ENCODE measurements at regions not wholly inside any gene's neighbourhood (a gene's known extent, or its start where the extent isn't known, plus 50 kb on each side); places are given as distances from the start of the nearest gene placed in this dataset.

DNA sequence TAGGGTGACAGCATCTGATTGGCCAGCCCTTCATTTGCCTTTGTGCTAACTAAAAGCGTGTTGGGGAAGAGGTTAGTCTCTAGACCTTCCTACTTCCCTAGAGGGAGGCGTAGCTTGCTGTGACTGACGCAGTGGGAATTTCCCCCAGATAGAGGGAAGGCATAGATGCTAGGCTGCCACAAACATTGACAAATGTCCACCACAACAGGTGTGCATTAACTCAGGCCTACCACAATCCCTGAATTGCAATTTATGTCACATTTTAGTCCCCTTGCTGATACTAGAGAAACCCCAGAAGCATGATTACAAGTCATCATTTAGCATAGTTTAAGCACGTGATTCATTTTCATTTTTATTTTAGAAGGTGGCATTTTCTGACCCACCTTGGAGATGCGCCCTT lies 76.3 kb upstream of the WSB1 start:
- TF ChIP-seq TEAD4 (IDR thresholded peaks at IDR 0.05) (no peak), YY1 (IDR thresholded peaks at IDR 0.05; ENCODE audit: low read depth) (no peak), CEBPB (IDR thresholded peaks at IDR 0.05) (no peak), RAD21 (IDR thresholded peaks at IDR 0.05; ENCODE audit: low read depth) (no peak)

- no peak for TF ChIP-seq USF1 (IDR thresholded peaks at IDR 0.05)
These were observed 75.9 kb upstream of the WSB1 start for GRCh38 chr17:27218041-27218440.

DNA sequence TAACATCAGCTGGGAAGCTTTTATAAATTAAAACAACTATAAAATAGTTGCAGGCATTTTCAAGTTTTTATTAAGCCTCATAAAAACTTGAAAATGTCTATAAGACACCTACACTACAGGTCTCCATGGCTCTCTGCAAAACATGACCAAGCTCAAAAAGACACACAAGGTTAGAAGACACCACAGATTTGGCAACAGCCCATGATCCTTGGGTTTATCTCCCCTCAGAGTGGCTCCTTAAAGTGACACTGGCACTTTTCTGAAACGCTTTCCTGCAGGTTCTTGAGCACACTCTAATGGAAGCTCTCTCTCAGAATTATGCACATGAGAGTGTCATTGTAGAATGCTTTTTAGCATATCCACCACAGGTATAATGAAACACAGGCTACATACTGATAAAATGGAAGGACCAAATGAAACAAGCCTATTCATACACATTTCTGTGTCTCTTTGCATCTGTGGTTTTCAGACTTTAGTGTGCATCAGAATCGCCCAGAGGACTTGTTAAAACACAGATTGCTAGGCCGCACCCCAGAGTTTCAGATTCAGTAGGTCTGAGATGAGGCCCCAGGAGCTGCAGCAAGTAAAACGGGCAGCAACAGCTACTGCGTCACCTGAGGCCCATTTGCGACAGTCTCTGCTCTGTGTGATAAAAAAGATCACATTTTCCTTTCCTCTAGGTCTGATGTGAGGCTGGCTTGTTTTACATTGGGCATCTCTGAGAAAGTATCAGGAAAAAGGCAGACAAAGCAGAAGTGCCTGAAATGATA lies 75.0 kb upstream of the WSB1 start:
- TF ChIP-seq, protein P1, sequence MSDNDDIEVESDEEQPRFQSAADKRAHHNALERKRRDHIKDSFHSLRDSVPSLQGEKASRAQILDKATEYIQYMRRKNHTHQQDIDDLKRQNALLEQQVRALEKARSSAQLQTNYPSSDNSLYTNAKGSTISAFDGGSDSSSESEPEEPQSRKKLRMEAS (IDR thresholded peaks at IDR 0.05): no peak
- TF ChIP-seq, protein P2, sequence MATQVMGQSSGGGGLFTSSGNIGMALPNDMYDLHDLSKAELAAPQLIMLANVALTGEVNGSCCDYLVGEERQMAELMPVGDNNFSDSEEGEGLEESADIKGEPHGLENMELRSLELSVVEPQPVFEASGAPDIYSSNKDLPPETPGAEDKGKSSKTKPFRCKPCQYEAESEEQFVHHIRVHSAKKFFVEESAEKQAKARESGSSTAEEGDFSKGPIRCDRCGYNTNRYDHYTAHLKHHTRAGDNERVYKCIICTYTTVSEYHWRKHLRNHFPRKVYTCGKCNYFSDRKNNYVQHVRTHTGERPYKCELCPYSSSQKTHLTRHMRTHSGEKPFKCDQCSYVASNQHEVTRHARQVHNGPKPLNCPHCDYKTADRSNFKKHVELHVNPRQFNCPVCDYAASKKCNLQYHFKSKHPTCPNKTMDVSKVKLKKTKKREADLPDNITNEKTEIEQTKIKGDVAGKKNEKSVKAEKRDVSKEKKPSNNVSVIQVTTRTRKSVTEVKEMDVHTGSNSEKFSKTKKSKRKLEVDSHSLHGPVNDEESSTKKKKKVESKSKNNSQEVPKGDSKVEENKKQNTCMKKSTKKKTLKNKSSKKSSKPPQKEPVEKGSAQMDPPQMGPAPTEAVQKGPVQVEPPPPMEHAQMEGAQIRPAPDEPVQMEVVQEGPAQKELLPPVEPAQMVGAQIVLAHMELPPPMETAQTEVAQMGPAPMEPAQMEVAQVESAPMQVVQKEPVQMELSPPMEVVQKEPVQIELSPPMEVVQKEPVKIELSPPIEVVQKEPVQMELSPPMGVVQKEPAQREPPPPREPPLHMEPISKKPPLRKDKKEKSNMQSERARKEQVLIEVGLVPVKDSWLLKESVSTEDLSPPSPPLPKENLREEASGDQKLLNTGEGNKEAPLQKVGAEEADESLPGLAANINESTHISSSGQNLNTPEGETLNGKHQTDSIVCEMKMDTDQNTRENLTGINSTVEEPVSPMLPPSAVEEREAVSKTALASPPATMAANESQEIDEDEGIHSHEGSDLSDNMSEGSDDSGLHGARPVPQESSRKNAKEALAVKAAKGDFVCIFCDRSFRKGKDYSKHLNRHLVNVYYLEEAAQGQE (IDR thresholded peaks at IDR 0.05; ENCODE audit: low read depth): no peak
- TF ChIP-seq CREB1 (IDR thresholded peaks at IDR 0.05; ENCODE audit: low read depth): no peak
- no peak for TF ChIP-seq USF1 (IDR thresholded peaks at IDR 0.05)
- TF ChIP-seq FOXM1 (IDR thresholded peaks at IDR 0.05; ENCODE audit: borderline replicate concordance, low read depth): no peak
- no peak for TF ChIP-seq TAF1 (IDR thresholded peaks at IDR 0.05; ENCODE audit: low read depth)
- no peak for TF ChIP-seq TCF12 (IDR thresholded peaks at IDR 0.05; ENCODE audit: low read depth)
- TF ChIP-seq RAD21 (IDR thresholded peaks at IDR 0.05; ENCODE audit: low read depth): no peak
- TF ChIP-seq CEBPB (IDR thresholded peaks at IDR 0.05): no peak
- no peak for TF ChIP-seq NFIC (IDR thresholded peaks at IDR 0.05)
- TF ChIP-seq ZBTB7A (IDR thresholded peaks at IDR 0.05; ENCODE audit: low read depth): no peak
- TF ChIP-seq EP300 (IDR thresholded peaks at IDR 0.05; ENCODE audit: borderline replicate concordance): no peak
- TF ChIP-seq TEAD4 (IDR thresholded peaks at IDR 0.05): no peak
- TF ChIP-seq YY1 (IDR thresholded peaks at IDR 0.05; ENCODE audit: low read depth): no peak
- no peak for TF ChIP-seq EGR1 (IDR thresholded peaks at IDR 0.05)

GRCh38 chr17:27222515-27222914 lies 71.4 kb upstream of the WSB1 start:
- TF ChIP-seq FOXM1 (IDR thresholded peaks at IDR 0.05; ENCODE audit: borderline replicate concordance, low read depth) (no peak), CEBPB (IDR thresholded peaks at IDR 0.05) (no peak), EGR1 (IDR thresholded peaks at IDR 0.05) (no peak), YY1 (IDR thresholded peaks at IDR 0.05; ENCODE audit: low read depth) (no peak), CREB1 (IDR thresholded peaks at IDR 0.05; ENCODE audit: low read depth) (no peak), EP300 (IDR thresholded peaks at IDR 0.05; ENCODE audit: borderline replicate concordance) (no peak), TEAD4 (IDR thresholded peaks at IDR 0.05) (no peak), TAF1 (IDR thresholded peaks at IDR 0.05; ENCODE audit: low read depth) (no peak), TCF12 (IDR thresholded peaks at IDR 0.05; ENCODE audit: low read depth) (no peak), USF1 (IDR thresholded peaks at IDR 0.05) (no peak), RAD21 (IDR thresholded peaks at IDR 0.05; ENCODE audit: low read depth) (no peak), ZBTB7A (IDR thresholded peaks at IDR 0.05; ENCODE audit: low read depth) (no peak), NFIC (IDR thresholded peaks at IDR 0.05) (no peak)
- TF ChIP-seq, protein P1 (IDR thresholded peaks at IDR 0.05): no peak
- TF ChIP-seq, protein P2 (IDR thresholded peaks at IDR 0.05; ENCODE audit: low read depth): no peak

- no peak for TF ChIP-seq EP300 (IDR thresholded peaks at IDR 0.05; ENCODE audit: borderline replicate concordance)
- TF ChIP-seq, protein P2 (IDR thresholded peaks at IDR 0.05; ENCODE audit: low read depth): no peak
- no peak for TF ChIP-seq NFIC (IDR thresholded peaks at IDR 0.05)
- no peak for TF ChIP-seq TCF12 (IDR thresholded peaks at IDR 0.05; ENCODE audit: low read depth)
- TF ChIP-seq TAF1 (IDR thresholded peaks at IDR 0.05; ENCODE audit: low read depth): no peak
These were observed 69.2 kb upstream of the WSB1 start for GRCh38 chr17:27224526-27225315.
